ENCODE measurements at regions not wholly inside any gene's neighbourhood (a gene's known extent, or its start where the extent isn't known, plus 50 kb on each side); places are given as distances from the start of the nearest gene placed in this dataset.
A peak's percentile ranks its signal among the peaks of the same experiment; 100 is the strongest.

DNA sequence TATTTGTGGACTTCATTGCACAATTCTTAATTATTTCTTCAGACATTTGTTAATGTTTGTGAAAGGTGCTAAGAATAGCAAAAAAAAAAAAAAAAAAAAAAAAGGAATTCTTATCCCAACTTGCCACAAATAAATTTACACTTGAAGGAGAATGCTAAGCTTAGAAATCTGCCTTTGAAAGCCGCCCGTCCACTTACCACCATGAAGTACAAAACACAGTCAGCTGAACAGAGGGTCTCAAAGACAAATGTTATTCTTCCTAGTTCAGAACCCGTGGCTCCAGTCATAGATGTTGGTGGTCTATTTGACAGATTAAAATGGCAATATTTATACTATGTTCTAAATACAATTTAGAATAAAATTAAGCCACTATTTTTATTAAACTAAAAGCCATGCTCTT lies 141.2 kb downstream of the ELAPOR2 start:
- H3K4me3 ChIP-seq (replicated peaks in 1 of 2; ENCODE audit: low read depth in 2 of 2, low read length in 2 of 2), result no peak overlapping the region
- DNase-seq (ENCODE audit: low read depth in 2 of 2), result no peak
- TF ChIP-seq, protein P1, sequence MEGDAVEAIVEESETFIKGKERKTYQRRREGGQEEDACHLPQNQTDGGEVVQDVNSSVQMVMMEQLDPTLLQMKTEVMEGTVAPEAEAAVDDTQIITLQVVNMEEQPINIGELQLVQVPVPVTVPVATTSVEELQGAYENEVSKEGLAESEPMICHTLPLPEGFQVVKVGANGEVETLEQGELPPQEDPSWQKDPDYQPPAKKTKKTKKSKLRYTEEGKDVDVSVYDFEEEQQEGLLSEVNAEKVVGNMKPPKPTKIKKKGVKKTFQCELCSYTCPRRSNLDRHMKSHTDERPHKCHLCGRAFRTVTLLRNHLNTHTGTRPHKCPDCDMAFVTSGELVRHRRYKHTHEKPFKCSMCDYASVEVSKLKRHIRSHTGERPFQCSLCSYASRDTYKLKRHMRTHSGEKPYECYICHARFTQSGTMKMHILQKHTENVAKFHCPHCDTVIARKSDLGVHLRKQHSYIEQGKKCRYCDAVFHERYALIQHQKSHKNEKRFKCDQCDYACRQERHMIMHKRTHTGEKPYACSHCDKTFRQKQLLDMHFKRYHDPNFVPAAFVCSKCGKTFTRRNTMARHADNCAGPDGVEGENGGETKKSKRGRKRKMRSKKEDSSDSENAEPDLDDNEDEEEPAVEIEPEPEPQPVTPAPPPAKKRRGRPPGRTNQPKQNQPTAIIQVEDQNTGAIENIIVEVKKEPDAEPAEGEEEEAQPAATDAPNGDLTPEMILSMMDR (IDR thresholded peaks at IDR 0.05; ENCODE audit: low read depth, low read length), result no peak

DNA sequence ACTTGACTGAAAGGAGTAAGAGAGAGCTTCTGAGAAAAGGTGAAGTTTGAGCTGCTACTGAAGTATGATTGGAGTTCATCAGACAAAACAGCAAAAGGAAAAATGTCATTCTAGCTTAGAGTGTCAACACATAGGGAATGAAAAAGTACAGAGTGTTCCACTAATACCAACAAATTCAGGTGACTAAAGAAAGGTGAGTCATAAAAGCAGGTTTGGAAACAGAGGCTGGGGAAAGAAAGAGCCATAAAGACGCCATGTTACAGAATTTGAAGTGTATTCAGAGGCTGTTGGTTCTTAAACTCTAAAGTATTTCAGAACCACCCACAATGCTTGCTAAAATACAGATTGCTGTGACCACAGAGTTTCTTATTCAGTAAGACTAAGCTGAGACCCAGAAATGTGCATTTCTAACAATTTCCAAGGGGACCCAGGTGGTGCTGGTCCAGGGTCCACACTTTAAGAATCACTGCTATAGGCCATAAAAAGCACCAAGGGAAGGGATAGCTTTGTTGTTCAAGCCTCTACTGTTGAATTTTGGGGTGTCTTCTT lies 143.1 kb downstream of the ELAPOR2 start:
- H3K4me3 ChIP-seq (replicated peaks in 1 of 2; ENCODE audit: low read depth in 2 of 2, low read length in 2 of 2), result no peak overlapping the region
- DNase-seq (ENCODE audit: low read depth in 2 of 2), result no peak
- TF ChIP-seq, protein P1 (IDR thresholded peaks at IDR 0.05; ENCODE audit: low read depth, low read length), result no peak

DNA sequence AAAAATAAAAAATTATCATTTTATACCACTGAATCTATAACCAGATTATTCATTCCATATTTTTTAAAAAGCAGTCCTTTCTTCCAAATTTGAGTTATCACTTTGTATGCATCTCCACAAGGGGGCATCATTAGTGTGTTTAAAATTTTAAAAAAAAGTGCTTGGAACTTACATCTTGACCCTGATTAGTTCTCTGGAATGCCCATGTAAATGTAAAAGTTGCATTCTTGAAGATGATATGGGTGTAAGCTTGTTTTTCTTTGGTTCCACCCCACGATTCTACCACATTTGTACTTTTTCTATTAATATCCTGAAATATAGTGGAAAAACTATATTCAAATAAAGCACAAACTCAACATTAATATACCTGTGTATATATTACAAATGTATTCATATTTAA lies 144.9 kb downstream of the ELAPOR2 start:
- TF ChIP-seq, protein P1 (IDR thresholded peaks at IDR 0.05; ENCODE audit: low read depth, low read length), result peak; percentile 54
- DNase-seq (ENCODE audit: low read depth in 2 of 2), result peak; percentile 43 to 45
- no peak overlapping the region for H3K4me3 ChIP-seq (replicated peaks in 1 of 2; ENCODE audit: low read depth in 2 of 2, low read length in 2 of 2)
